NT2/D1 (cell line): ENCODE measurements at regions not wholly inside any gene's neighbourhood (a gene's known extent, or its start where the extent isn't known, plus 50 kb on each side); places are given as distances from the start of the nearest gene placed in this dataset.

Experiments
- SUZ12 ChIP-seq: IDR thresholded peaks from 2 replicates; pipeline ENCODE4 v1.6.1; 2011; ENCODE audit not compliant: insufficient read length, insufficient read depth; ENCODE audit errors: extremely low read depth
- YY1 ChIP-seq: IDR thresholded peaks from 2 replicates; pipeline ENCODE4 v1.6.1; 2011; ENCODE audit not compliant: insufficient read length, insufficient read depth
- ZNF274 ChIP-seq: IDR thresholded peaks from 2 replicates; pipeline ENCODE4 v1.6.1; 2011; ENCODE audit warnings: mild to moderate bottlenecking, low read depth, low read length

GRCh38 chr7:10146271-10146670 is 827.4 kb upstream of the PHF14 start:
- no peak for TF ChIP-seq ZNF274
- no peak for TF ChIP-seq YY1
- no peak for TF ChIP-seq SUZ12
